SK-N-MC (cell line): ENCODE measurements at regions not wholly inside any gene's neighbourhood (a gene's known extent, or its start where the extent isn't known, plus 50 kb on each side); places are given as distances from the start of the nearest gene placed in this dataset.

Experiments used
- DNase-seq: peaks from one replicate; pipeline ENCODE4 v3.0.0-alpha.2; 2011; ENCODE audit warnings: low read depth, low spot score
- H3K27ac ChIP-seq: fragments of 200-600 bp; sonication (generic); 2 replicates; pipeline ENCODE4 v1.5.1; 2016; ENCODE audit warnings: mixed run types
- H3K36me3 ChIP-seq: fragments of 200-600 bp; sonication (generic); 2 replicates; pipeline ENCODE4 v1.6.1; 2017; ENCODE audit warnings: antibody characterized with exemption, low read length, mixed read lengths; ENCODE audit not compliant: insufficient read depth
- H3K4me3 ChIP-seq: fragments of 200-600 bp; sonication (generic); 2 replicates; pipeline ENCODE4 v1.5.1; 2016
- H3K9ac ChIP-seq: fragments of 200-600 bp; sonication (generic); 2 replicates; pipeline ENCODE4 v1.8.0; 2017; ENCODE audit warnings: mixed run types, mixed read lengths; ENCODE audit not compliant: insufficient read length
- H3K9me3 ChIP-seq: fragments of 200-600 bp; sonication (generic); 2 replicates; pipeline ENCODE4 v1.6.1; 2017; ENCODE audit warnings: low read depth, mild to moderate bottlenecking, antibody characterized with exemption, low read length, moderate library complexity, mixed read lengths
- EZH2 ChIP-seq: fragments of 200-600 bp; sonication (generic); IDR thresholded peaks from one replicate; pipeline ENCODE4 v1.6.1; 2017; ENCODE audit warnings: antibody characterized with exemption
- FOXP2 ChIP-seq: optimal IDR thresholded peaks from 2 replicates; pipeline ENCODE3; 2011; ENCODE audit warnings: mild to moderate bottlenecking, moderate library complexity; ENCODE audit not compliant: insufficient read depth; ENCODE audit errors: extremely low read length, control extremely low read depth
- POLR2AphosphoS5 ChIP-seq: IDR thresholded peaks from 2 replicates; pipeline ENCODE4 v1.6.1; 2012; ENCODE audit warnings: mild to moderate bottlenecking, low read depth, low read length, borderline replicate concordance

GRCh38 chr7:92926697-92927044, 90.3 kb upstream of the CDK6 start:
- no peak for TF ChIP-seq FOXP2
- TF ChIP-seq EZH2, result no peak
- no peak for TF ChIP-seq POLR2AphosphoS5
- DNase-seq, result no peak
- Histone ChIP-seq H3K9ac (no peak overlapping the region), H3K4me3 (no peak overlapping the region), H3K9me3 (no peaks in the 10 kb centered on the region), H3K27ac (no peak overlapping the region), H3K36me3 (no peaks in the 10 kb centered on the region)

GRCh38 chr7:92925876-92926696, 89.7 kb upstream of the CDK6 start:
- Histone ChIP-seq H3K4me3 (no peak overlapping the region), H3K9me3 (no peaks in the 10 kb centered on the region), H3K27ac (no peak overlapping the region), H3K36me3 (no peaks in the 10 kb centered on the region), H3K9ac (no peak overlapping the region)
- no peak for DNase-seq
- no peak for TF ChIP-seq EZH2
- no peak for TF ChIP-seq FOXP2
- TF ChIP-seq POLR2AphosphoS5, result no peak

GRCh38 chr7:92924800-92925199, 88.4 kb upstream of the CDK6 start:
- Histone ChIP-seq H3K9ac (no peak overlapping the region), H3K27ac (no peak overlapping the region)
- DNase-seq, result no peak

GRCh38 chr7:92917230-92917629, 80.9 kb upstream of the CDK6 start:
- Histone ChIP-seq H3K9ac (no peak overlapping the region), H3K36me3 (no peaks in the 10 kb centered on the region), H3K27ac (no peak overlapping the region), H3K4me3 (no peak overlapping the region), H3K9me3 (no peaks in the 10 kb centered on the region)
- TF ChIP-seq FOXP2 (no peak), EZH2 (no peak), POLR2AphosphoS5 (no peak)
- no peak for DNase-seq

More at GRCh38 chr7:92924800-92925199, 88.4 kb upstream of the CDK6 start:
- H3K36me3 ChIP-seq, result no peaks in the 10 kb centered on the region
- H3K4me3 ChIP-seq, result no peak overlapping the region
- TF ChIP-seq POLR2AphosphoS5, result no peak
- TF ChIP-seq EZH2, result no peak
- no peak for TF ChIP-seq FOXP2
- H3K9me3 ChIP-seq, result no peaks in the 10 kb centered on the region

- Histone ChIP-seq H3K27ac (no peak overlapping the region), H3K36me3 (no peaks in the 10 kb centered on the region), H3K9me3 (no peaks in the 10 kb centered on the region), H3K4me3 (no peak overlapping the region), H3K9ac (no peak overlapping the region)
- no peak for TF ChIP-seq POLR2AphosphoS5
- TF ChIP-seq FOXP2, result no peak
- no peak for TF ChIP-seq EZH2
- DNase-seq, result no peak
Measured at GRCh38 chr7:92916770-92917224, 80.4 kb upstream of the CDK6 start.

- Histone ChIP-seq H3K9ac (no peak overlapping the region), H3K27ac (no peak overlapping the region), H3K4me3 (no peak overlapping the region), H3K9me3 (no peaks in the 10 kb centered on the region), H3K36me3 (no peaks in the 10 kb centered on the region)
- no peak for DNase-seq
- TF ChIP-seq EZH2, result no peak
- TF ChIP-seq FOXP2, result no peak
- no peak for TF ChIP-seq POLR2AphosphoS5
Measured at GRCh38 chr7:92915348-92915747, 79.0 kb upstream of the CDK6 start.

- Histone ChIP-seq H3K9me3 (no peaks in the 10 kb centered on the region), H3K4me3 (no peak overlapping the region), H3K27ac (no peak overlapping the region), H3K9ac (no peak overlapping the region), H3K36me3 (no peaks in the 10 kb centered on the region)
- DNase-seq, result no peak
- no peak for TF ChIP-seq EZH2
- TF ChIP-seq POLR2AphosphoS5, result no peak
Measured at GRCh38 chr7:92914645-92915044, 78.3 kb upstream of the CDK6 start.

GRCh38 chr7:92913849-92914248, 77.5 kb upstream of the CDK6 start:
- H3K4me3 ChIP-seq, result no peak overlapping the region
- DNase-seq, result no peak
- no peaks in the 10 kb centered on the region for H3K36me3 ChIP-seq
- TF ChIP-seq POLR2AphosphoS5, result no peak
- no peak for TF ChIP-seq FOXP2
- no peak for TF ChIP-seq EZH2
- H3K9me3 ChIP-seq, result no peaks in the 10 kb centered on the region
- no peak overlapping the region for H3K9ac ChIP-seq
- H3K27ac ChIP-seq, result no peak overlapping the region

- Histone ChIP-seq H3K4me3 (no peak overlapping the region), H3K36me3 (no peaks in the 10 kb centered on the region), H3K27ac (no peak overlapping the region), H3K9ac (no peak overlapping the region), H3K9me3 (no peaks in the 10 kb centered on the region)
- no peak for DNase-seq
- TF ChIP-seq EZH2 (no peak), POLR2AphosphoS5 (no peak), FOXP2 (no peak)
Measured at GRCh38 chr7:92910976-92911375, 74.6 kb upstream of the CDK6 start.
